ENCODE measurements at regions not wholly inside any gene's neighbourhood (a gene's known extent, or its start where the extent isn't known, plus 50 kb on each side); places are given as distances from the start of the nearest gene placed in this dataset.

DNA sequence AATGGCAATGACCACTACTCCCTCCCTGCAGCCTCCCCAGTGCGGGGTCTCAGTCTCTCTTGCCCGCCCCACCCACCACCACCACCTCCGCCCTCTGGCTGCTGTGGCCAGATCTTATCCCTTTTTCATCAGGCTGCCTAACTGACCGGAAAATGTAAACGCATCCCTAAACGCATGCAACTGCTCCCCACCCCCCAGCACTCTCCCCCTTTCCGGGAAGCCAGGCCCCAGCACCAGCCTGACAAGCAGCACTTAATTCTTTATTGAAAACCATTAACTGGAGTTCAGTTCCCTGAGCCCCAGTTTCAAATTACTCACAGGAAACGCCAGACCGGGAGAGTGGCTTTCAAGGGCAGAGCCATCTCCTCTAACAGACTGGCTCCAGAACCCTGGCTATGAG, 147.7 kb downstream of the DMRTA2 start (continued):
- TF ChIP-seq MEF2A (IDR thresholded peaks at IDR 0.05; ENCODE audit: borderline replicate concordance, low read depth) (no peak), CHD2 (IDR thresholded peaks at IDR 0.05; ENCODE audit: low read length, partially characterized antibody) (peak; percentile 65), RAD21 (IDR thresholded peaks at IDR 0.05; ENCODE audit: low read length) (peak; percentile 31), RXRA (IDR thresholded peaks at IDR 0.05; ENCODE audit: borderline replicate concordance, low read depth) (no peak), FOXJ3 (CRISPR knock-in tag; IDR thresholded peaks at IDR 0.05) (0 out of 2 replicates have a peak, but pooled peaks have one; percentile 26), EZH2phosphoT487 (IDR thresholded peaks at IDR 0.05; ENCODE audit: borderline replicate concordance, low read depth) (no peak), GATA2 (CRISPR knock-in tag; IDR thresholded peaks at IDR 0.05) (peak; percentile 73)
- TF ChIP-seq, protein P1, sequence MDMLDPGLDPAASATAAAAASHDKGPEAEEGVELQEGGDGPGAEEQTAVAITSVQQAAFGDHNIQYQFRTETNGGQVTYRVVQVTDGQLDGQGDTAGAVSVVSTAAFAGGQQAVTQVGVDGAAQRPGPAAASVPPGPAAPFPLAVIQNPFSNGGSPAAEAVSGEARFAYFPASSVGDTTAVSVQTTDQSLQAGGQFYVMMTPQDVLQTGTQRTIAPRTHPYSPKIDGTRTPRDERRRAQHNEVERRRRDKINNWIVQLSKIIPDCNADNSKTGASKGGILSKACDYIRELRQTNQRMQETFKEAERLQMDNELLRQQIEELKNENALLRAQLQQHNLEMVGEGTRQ (IDR thresholded peaks at IDR 0.05; ENCODE audit: borderline replicate concordance, low read depth, low read length) = no peak

DNA sequence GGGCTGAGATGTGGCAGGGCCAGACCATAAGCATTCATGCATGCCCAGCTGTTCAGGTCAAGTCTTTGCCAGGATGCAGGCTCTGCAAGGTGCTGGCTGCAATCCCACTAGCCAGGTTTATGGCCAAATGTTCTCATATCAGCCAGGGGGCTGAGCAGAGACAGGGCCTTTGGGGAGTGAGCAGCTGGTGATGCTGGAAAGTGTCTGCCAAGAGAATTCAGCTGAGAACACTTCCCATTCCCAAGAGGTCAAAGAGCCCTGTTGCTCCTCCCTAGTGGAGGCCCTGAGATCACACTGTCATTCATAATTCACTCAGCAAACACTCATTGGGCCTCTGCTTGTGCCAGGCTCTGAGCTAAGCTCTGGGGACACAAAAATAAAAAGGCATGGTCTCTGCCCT, 150.3 kb downstream of the DMRTA2 start:
- peak overlapping the region in 1 of 2 experiments; percentile 100; a peak in 2 of 4 replicates for H3K27ac ChIP-seq (ENCODE audit: low read depth in 2 of 2, low read length in 1 of 2)
- H2AFZ ChIP-seq (ENCODE audit: low read depth) = no peak overlapping the region
- no peaks in the 10 kb centered on the region for H3K36me3 ChIP-seq (replicated peaks in 1 of 2; ENCODE audit: control insufficient read depth in 1 of 2, insufficient read depth in 2 of 2, low read length in 1 of 2)
- H3K9me2 ChIP-seq = no peaks in the 10 kb centered on the region
- H3K4me3 ChIP-seq (ENCODE audit: low read depth in 2 of 2, low read length in 1 of 2) = no peak overlapping the region
- no peak overlapping the region for H3K9ac ChIP-seq
- no peaks in the 10 kb centered on the region for H3K79me2 ChIP-seq (ENCODE audit: insufficient read depth)
- ChIA-PET CTCF (interaction anchor here (0.8 to 5.7 kb wide), 35 partner anchors 10 to 1362 kb away, joined by 3 to 117 read pairs (median 8); partner anchors contain the start of gene ELAVL4), POLR2A (interaction anchor here (0.8 to 3.7 kb wide), 8 partner anchors 7 to 165 kb away, joined by 3 to 87 read pairs (median 6); partner anchors contain the start of gene ELAVL4)
- no peaks in the 10 kb centered on the region for H3F3A ChIP-seq (replicated peaks; ENCODE audit: insufficient read depth)
- H3K4me2 ChIP-seq = no peak overlapping the region
- no peaks in the 10 kb centered on the region for H3K9me3 ChIP-seq
- DNase-seq = no peak
- peaks cover 0 to 69% of the 10 kb centered on the region in 2 experiments; a peak in 2 of 4 replicates for H3K4me1 ChIP-seq (ENCODE audit: control insufficient read depth in 1 of 2, insufficient read depth in 2 of 2, low read depth in 1 of 2, low read length in 1 of 2)
- no peaks in the 10 kb centered on the region for H3K27me3 ChIP-seq (ENCODE audit: insufficient read depth)
- no peaks in the 10 kb centered on the region for H4K20me1 ChIP-seq (ENCODE audit: insufficient read depth)
- TF ChIP-seq GATA2 (CRISPR knock-in tag; IDR thresholded peaks at IDR 0.05) (no peak), POLR2AphosphoS5 (IDR thresholded peaks at IDR 0.05; ENCODE audit: low read depth, low read length) (no peak), RCOR1 (IDR thresholded peaks at IDR 0.05; ENCODE audit: low read length) (peak; percentile 75; the same call in 1 of the 2 replicates), FOXM1 (IDR thresholded peaks at IDR 0.05; ENCODE audit: low read depth) (no peak), YY1 (IDR thresholded peaks at IDR 0.05; ENCODE audit: low read depth) (no peak), RXRA (IDR thresholded peaks at IDR 0.05; ENCODE audit: borderline replicate concordance, low read depth) (no peak), SMC3 (IDR thresholded peaks at IDR 0.05; ENCODE audit: low read depth, low read length) (no peak), SIN3A (IDR thresholded peaks at IDR 0.05; ENCODE audit: borderline replicate concordance, low read depth, low read length) (no peak), TEAD4 (IDR thresholded peaks at IDR 0.05; ENCODE audit: borderline replicate concordance, insufficient read depth) (no peak), GABPA (IDR thresholded peaks at IDR 0.05; ENCODE audit: low read depth) (no peak)
- TF ChIP-seq, protein P1 (IDR thresholded peaks at IDR 0.05; ENCODE audit: borderline replicate concordance, low read depth, low read length) = no peak
- TF ChIP-seq, protein P2, sequence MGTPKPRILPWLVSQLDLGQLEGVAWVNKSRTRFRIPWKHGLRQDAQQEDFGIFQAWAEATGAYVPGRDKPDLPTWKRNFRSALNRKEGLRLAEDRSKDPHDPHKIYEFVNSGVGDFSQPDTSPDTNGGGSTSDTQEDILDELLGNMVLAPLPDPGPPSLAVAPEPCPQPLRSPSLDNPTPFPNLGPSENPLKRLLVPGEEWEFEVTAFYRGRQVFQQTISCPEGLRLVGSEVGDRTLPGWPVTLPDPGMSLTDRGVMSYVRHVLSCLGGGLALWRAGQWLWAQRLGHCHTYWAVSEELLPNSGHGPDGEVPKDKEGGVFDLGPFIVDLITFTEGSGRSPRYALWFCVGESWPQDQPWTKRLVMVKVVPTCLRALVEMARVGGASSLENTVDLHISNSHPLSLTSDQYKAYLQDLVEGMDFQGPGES (IDR thresholded peaks at IDR 0.05; ENCODE audit: low read depth, low read length) = no peak
- TF ChIP-seq, protein P3, sequence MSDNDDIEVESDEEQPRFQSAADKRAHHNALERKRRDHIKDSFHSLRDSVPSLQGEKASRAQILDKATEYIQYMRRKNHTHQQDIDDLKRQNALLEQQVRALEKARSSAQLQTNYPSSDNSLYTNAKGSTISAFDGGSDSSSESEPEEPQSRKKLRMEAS (IDR thresholded peaks at IDR 0.05; ENCODE audit: low read depth) = no peak
- TF ChIP-seq, protein P4, sequence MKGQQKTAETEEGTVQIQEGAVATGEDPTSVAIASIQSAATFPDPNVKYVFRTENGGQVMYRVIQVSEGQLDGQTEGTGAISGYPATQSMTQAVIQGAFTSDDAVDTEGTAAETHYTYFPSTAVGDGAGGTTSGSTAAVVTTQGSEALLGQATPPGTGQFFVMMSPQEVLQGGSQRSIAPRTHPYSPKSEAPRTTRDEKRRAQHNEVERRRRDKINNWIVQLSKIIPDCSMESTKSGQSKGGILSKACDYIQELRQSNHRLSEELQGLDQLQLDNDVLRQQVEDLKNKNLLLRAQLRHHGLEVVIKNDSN (IDR thresholded peaks at IDR 0.05; ENCODE audit: borderline replicate concordance, low read depth) = no peak
- TF ChIP-seq, protein P5, sequence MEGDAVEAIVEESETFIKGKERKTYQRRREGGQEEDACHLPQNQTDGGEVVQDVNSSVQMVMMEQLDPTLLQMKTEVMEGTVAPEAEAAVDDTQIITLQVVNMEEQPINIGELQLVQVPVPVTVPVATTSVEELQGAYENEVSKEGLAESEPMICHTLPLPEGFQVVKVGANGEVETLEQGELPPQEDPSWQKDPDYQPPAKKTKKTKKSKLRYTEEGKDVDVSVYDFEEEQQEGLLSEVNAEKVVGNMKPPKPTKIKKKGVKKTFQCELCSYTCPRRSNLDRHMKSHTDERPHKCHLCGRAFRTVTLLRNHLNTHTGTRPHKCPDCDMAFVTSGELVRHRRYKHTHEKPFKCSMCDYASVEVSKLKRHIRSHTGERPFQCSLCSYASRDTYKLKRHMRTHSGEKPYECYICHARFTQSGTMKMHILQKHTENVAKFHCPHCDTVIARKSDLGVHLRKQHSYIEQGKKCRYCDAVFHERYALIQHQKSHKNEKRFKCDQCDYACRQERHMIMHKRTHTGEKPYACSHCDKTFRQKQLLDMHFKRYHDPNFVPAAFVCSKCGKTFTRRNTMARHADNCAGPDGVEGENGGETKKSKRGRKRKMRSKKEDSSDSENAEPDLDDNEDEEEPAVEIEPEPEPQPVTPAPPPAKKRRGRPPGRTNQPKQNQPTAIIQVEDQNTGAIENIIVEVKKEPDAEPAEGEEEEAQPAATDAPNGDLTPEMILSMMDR (IDR thresholded peaks at IDR 0.05) = no peak
- TF ChIP-seq, protein P6, sequence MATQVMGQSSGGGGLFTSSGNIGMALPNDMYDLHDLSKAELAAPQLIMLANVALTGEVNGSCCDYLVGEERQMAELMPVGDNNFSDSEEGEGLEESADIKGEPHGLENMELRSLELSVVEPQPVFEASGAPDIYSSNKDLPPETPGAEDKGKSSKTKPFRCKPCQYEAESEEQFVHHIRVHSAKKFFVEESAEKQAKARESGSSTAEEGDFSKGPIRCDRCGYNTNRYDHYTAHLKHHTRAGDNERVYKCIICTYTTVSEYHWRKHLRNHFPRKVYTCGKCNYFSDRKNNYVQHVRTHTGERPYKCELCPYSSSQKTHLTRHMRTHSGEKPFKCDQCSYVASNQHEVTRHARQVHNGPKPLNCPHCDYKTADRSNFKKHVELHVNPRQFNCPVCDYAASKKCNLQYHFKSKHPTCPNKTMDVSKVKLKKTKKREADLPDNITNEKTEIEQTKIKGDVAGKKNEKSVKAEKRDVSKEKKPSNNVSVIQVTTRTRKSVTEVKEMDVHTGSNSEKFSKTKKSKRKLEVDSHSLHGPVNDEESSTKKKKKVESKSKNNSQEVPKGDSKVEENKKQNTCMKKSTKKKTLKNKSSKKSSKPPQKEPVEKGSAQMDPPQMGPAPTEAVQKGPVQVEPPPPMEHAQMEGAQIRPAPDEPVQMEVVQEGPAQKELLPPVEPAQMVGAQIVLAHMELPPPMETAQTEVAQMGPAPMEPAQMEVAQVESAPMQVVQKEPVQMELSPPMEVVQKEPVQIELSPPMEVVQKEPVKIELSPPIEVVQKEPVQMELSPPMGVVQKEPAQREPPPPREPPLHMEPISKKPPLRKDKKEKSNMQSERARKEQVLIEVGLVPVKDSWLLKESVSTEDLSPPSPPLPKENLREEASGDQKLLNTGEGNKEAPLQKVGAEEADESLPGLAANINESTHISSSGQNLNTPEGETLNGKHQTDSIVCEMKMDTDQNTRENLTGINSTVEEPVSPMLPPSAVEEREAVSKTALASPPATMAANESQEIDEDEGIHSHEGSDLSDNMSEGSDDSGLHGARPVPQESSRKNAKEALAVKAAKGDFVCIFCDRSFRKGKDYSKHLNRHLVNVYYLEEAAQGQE (IDR thresholded peaks at IDR 0.05; ENCODE audit: low read depth, low read length) = no peak
